NCI-H2227 (cell line): ENCODE measurements at regions not wholly inside any gene's neighbourhood (a gene's known extent, or its start where the extent isn't known, plus 50 kb on each side); places are given as distances from the start of the nearest gene placed in this dataset.

Source experiments
- DNase-seq: peaks from one replicate; lab custom pipeline; 2025; ENCODE audit not compliant: unreplicated experiment; lab: John Stamatoyannopoulos, UW

DNA sequence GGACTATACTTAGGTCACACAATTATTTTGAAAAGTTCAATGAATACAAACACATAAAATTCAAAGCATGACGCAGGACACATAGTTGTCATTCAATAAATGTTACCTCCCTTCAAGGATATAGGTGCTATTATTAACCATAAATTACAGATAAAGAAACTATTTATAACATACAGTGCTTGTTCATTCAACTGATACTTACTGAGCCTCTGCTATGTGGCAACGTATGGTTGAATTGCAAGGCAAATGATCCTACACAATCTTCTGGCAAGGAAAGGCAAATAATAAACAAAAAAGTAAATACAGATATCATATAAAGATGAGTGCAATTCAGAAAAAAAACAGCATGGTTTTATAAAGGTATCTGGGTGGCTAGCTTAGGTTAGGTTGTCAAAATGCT, 614.7 kb downstream of the LTN1 start:
- DNase-seq: no peak

DNA sequence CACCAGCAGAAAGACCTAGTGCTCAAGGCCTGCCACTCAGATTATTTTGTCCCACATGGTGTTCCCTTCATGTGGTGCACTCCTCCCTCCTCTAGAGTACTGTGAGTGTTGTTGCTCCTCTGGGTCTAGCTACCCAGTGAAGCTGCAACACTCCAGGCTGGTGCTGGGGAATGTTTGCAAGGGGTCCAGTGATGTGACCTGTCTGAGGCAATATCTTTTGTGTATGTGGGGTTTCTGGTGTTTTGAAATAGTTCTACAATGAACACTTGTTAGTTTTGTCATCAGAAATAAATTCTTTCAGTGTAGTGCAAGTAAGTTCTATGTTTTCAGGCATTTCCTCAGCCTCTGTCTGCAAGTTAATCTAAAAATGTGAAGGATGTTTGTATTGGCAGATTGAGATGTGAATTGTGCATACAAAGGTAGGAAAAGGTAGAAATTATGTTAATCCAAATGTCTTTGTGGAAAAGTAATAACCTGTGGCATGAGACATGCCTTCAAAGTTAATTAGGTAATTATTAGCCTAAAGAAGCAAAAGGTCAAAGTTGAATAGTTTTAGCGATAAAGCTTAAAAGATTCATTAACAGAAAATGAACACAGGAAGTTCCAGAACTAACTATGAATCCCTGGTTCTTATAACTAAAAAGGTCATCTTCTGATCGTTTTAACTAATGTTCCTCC, 616.8 kb downstream of the LTN1 start:
- no peak for DNase-seq

DNA sequence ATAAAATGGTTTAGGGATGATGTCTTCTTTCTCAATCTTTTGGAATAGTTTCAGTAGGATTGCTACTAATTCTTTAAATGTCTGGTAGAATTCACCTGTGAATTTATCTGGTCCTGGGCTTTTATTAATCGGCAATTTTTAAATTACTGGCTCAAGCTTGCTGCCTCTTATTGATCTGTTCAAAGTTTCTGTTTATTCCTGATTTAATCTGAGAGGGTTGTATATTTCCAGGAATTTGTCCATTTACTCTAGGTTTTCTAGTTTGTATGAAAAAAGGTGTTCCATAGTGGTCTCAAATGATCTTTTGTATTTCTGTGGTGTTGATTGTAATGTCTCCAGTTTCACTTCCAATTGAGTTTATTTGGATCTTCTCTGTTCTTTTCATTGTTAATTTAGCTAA, 617.8 kb downstream of the LTN1 start:
- DNase-seq: no peak

DNA sequence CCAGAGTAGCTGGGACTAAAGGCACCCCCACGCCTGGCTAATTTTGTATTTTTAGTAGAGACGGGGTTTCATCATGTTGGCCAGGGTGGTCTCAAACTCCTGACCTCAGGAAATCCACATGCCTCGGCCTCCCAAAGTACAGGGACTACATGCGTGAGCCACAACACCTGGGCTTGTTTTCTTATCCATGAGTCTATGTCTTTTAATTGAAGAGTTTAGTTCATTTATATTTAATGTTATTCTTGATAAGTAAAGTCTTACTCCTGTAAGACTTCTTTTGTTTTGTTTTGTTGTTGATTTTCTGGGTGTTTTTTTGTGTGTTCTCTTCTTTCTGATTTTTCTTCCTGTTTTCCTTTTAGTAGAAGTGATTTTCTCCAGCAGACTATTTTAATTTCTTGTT, 621.0 kb downstream of the LTN1 start:
- no peak for DNase-seq

DNA sequence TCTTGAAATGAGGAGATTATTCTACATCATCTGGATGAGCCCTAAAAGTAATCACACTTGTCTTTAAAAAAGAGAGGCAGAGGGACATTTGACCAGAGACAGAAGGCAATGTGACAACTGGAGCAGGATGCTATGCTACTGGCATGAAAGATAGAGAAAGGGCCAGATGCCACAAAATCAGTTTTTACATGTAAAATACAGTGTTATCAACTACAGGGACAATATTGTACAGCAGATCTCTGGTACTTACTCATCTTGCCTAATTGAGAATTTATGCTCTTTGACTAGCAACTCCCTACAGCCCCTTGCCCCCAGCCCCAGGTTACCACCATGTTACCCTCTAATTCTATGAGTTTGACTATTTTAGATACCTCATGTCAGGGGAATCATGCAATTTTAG, 633.4 kb downstream of the LTN1 start:
- DNase-seq: no peak

DNA sequence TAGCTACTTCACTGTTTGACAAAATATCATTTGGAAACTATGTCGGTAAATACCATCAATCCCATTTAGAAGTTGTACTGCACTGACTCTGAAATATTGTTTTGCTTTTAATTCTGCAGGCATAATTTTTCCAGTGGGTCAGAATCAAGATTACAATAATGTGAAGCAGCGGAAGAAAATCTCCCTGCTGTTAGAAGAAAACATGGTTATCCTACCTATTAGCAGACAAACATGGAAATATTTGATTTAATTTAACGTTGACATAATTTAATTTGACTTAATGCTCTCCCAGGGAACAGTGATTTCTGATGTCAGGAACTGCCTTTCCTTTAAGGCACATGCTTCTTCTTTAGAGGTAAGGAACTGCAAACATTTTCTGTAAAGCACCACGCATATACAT, 634.0 kb downstream of the LTN1 start:
- no peak for DNase-seq

DNA sequence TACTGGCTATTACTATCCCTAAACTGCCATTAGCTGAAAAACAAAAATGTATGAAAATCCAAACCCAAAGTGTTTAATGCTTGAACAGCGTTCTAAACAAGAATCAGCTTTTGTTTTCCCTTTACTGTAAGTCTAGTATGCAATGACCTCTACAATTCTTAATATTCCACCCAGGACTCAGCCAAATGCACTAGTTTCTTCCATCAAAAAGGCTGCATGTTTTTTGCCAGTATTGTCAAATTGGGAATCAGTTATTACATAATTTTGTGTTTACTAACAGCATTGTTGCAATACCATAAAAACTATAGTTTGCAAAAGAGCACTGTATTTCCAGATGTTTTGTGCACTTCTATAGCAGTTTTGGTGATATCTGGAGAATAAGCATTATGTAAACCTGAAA, 634.5 kb downstream of the LTN1 start:
- no peak for DNase-seq

DNA sequence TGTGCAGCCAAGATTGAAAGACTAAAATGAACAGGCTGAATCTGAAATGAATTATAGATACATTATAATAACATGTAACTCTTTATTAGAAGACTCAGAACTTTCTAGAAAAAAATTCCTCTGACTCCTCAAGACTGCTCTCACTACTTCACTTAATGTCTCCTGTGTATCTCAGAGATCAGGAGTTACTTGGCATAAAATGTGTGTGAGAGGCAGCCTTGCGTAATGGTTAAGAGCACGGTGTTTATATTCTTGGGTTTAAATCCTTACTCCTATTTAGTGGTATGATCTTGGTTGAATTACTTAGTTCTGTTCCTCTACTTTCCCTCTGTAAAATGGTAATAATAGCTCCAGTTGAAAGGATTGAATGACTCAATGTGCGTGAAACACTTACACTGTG, 634.9 kb downstream of the LTN1 start:
- no peak for DNase-seq

DNA sequence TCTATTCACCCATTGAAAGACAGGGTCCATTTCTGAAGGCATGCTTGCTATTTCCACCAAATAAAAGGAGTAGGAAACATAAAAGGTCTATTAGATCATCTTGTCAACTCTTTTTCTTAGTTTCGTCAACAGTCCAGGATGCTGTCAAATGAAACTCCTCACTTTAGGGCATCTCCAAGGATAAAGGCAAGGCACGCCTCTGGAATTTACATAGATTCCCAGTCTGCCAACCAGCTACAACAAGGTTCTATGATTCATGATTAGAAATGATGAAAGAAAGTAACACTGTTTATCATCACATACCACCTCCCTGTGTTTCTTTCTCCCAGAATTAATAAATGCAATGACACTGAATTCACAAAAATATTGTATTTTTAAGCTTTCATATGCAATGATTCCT, 636.3 kb downstream of the LTN1 start:
- DNase-seq: no peak

DNA sequence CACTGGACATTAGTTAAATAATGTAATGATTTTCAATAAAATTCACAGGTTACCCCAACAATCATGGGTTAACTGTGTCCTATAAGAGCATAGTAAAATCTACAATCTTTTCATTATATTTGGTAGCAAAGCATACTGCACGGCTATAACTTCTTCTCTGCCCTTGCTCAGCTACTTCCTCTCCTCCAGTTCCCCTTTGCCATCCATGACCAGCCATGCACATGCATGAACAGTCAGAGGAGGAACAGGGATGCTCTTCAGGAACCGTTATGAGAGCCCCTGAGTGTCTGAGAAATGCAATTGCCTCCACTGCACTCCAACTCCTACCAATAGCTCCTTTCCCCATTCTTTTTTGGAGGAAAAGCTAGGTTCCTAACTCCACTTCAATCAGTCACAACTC, 646.7 kb downstream of the LTN1 start:
- no peak for DNase-seq

DNA sequence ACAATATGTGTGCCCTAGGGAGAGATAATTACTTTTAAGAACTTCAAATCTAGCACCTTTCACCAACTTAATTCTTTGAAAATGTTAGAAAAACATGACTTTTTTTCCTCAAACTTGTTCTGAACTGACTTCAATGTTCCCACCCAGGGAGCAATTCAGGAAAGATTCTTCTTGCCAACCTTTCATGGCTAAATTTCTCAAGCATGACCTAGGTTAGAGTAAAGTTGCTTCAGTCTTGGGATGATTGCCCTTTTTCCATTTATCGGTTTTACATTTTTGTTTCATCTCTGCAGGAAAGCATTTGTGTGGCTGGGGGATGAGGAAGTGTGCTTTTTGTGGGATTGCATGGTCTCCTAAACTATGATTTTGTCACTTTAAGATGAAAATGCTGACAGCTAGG, 647.7 kb downstream of the LTN1 start:
- DNase-seq: no peak

DNA sequence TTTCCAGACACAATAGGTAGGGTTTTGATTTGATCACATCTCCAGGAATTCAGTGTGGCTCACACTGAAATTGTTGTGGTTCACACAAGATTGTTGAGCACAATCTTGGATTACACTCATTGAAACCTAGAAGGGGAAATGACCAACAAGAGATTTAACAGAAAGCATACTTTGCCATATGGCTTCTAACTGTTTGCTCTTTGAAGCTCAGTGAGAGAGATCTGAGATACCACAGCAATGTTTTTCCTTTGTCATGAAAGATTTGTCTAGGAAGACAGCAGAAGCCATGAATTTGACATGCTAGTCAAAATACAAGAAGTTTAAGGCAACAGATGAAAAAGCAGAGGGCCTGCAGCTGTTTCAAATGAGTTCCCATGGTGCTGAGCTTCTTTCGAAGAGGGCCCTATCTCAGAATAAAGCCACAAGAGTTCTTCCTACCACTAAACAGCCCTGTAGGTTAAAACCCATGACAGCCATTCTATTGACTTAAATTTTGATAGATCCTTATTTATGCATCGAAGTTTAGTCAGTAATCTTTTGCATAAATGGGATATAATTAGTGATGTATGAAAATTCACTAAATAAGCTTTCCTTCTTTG, 650.4 kb downstream of the LTN1 start:
- DNase-seq: no peak

DNA sequence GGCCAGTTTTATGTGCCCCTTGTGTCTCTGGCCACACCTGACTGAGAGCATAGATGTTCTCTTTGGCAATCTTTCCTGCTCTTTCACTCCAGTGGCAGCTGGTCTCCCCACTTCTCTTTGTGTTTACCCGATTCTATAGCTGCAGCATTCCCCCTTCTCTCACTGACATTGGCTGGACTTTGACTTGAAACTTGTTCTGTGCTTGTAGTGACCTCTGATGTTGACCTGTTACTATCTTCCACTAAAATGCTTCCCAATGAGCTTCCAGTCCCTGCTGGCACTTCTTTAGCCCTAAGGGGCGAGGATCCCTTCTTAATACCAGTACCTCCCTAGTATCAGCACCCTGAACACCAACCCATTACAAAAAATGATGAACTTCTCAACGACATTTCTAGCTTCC, 653.3 kb downstream of the LTN1 start:
- DNase-seq: no peak

DNA sequence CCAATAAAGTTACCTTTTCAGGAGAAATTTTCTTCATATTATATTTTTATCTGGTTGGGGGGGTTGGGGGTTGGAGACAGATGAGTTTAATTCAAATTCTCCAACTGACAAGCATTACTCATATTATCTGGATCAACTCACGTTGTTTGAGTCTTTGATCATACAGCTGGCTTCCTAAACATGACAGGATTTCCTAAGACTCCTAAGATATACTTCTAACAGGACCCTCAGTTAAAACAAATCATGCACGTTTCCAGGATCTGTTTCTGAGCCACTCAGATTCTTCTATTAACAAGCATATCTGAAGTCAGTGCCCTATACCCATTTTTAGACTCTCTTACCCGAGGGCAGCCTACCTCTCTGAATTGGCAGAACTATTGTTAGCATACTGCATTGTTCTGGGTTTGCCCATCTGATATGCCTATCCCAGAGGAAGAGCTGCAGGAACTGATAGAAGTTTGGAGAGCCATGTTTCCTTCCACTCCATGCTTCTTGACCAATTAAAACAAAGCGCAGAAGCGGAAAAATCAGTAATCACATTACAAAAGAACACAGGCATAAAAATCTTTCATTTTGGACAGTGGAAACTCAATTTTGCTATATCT, 653.9 kb downstream of the LTN1 start:
- DNase-seq: no peak

DNA sequence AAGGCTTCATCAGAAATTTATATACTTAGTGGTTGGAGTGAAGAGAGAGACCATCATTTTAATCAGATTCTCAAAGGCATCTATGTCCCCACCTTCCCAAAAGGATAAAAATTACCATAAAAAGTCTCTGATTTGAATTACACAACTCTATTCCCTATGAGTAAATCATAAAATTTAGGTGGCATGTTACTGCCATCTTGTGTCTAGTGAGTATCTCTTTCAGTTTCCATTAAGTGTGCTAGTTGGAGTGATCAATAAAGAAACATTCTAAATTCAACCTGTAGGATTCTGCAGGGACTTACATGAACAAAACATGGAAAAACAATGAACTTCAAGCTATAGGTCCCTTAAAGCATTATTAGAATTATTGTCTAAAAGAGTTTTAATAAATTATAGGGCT, 655.4 kb downstream of the LTN1 start:
- DNase-seq: no peak

DNA sequence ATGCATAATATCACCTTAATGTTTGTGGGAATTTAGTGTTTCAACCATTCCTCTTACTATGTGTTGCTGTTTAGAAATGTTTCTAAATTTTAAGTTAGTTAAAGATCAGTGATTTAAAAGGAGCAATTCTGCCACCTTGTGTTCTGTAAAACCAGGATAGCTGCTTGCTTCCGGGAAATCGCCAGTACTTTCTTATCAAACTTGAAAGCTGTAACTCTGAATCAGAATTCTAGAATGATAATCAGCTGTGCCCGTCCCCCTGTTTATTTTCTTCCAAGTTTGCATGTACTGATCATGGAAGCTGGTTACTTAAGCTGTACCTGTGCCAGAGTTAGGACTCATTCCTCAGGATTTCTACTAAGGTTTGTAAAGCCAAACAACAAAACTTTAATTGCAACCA, 656.4 kb downstream of the LTN1 start:
- DNase-seq: no peak

DNA sequence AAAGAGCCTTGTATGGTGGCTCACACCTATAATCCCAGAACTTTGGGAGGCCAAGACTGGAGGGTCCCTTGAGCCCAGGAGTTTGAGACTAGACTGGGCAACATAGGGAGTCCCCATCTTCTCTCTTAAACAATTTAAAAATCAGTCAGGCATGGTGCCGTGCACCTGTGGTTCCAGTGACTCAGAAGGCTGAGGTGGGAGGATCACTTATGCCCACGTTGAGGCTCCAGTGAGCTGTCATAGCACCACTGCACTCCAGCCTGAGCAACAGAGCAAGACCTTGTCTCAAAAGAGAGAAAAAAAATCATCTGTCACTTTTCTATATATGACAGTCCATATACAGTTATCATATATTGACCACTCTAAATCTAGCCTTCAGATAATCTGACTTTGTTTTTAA, 658.3 kb downstream of the LTN1 start:
- DNase-seq: no peak

DNA sequence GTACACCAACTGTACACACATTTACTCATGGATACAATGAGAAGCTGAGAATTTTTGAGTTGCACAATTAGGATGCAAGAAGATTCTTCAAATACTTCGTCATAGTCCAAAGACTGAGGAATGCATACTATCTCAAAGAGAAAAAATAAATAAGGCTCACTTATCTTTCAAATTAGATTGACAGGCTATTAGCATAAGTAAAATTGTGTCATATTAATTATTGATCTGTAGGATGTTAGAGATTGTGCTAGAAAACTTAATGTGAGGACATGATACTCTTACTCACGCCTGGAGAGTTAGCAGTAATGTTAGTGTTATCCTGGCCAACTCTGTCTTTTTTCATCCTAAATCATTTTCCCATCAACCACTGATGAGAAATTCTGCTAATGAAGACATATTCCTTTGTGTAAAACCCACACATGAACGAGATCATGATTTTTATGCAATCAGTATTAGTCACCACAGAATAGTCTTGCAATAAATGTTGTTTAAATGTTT, 659.0 kb downstream of the LTN1 start:
- DNase-seq: no peak

DNA sequence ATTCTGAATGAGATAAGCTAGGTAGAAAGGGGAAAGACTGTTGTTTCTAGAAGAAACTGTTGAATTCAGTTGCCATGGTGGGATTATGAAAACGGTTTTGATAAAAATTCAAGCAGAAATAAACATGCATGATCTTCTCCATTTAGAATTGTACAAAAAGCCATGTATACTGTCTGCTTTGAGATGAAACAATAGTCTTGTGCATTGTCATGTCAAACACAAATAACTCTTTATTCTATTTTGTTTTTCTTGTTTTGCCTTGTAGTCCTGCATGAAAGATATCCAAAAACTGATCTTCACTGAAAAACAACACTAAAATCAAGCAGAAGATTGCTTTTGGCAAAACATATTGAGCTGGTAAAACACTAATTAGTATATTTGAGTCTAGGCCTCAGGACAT, 659.9 kb downstream of the LTN1 start:
- no peak for DNase-seq

DNA sequence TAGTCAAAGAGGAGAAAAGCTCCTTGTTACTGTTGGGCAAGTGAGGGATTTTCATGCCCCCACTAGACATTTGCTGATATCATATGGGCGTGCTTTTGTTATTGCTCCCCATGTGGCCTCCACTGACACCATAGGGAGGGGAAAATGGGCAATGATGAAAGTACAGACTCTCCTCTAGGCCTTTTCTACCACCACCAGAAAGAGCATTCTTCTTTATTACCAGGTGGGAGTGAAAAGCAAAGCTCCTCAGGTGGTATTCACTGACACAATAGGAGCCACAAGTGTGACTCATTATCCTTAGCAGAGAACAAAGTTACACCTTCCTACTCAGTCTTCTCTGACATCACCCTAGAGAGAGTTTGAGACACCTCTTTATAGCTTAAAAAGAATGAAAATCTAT, 667.1 kb downstream of the LTN1 start:
- no peak for DNase-seq

DNA sequence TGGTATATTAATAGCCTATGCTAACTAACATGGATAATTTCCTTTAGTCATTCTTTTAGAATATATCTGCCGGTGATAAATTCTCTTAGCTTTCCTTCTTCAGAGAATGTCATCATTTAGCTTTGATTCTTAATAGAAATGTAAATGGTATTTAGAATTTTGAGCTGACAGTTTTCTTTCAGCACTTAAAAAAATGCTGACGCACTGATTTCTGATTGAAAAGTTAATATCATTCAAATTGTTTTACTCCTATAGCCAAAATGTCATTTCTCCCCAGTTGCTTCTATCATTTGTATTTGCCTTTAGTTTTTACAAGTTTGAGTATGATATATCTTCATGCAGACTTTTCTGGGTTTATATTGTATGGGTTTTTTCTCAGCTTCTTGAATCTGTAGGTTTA, 668.0 kb downstream of the LTN1 start:
- DNase-seq: no peak

DNA sequence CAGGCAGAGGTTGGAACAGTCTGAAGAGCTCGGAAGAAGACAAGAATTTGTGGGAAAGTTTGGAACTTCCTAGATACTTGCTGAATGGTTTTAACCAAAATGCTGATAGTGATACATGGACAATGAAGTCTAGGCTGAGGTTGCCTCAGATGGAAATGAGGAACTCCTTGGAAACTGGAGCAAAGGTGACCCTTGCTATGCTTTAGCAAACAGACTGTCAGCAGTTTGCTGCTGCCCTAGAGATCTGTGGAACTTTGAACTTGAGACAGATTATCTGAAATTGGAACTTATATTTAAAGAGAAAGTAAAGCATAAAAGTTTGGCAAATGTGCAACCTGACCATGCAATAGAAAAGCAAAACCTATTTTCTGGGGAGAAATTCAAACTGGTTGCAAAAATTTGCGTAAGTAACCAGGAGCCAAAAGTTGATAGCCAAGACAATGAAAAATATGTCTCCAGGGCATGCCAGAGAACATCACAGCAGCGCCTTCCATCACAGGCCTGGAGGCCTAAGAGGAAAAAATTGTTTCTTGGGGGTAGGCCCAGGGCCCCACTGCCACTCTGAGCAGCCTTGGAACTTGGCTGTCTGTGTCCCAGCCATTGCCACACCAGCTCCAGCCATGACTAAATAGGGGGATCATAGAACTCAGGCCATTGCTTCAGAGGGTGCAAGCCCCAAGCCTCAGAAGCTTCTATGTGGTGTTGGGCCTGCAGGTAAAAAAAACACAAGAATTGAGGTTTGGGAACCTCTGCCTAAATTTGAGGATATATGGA, 675.3 kb downstream of the LTN1 start:
- no peak for DNase-seq
